ENCODE measurements at regions not wholly inside any gene's neighbourhood (a gene's known extent, or its start where the extent isn't known, plus 50 kb on each side); places are given as distances from the start of the nearest gene placed in this dataset.

- no peak for TF ChIP-seq EZH2 (IDR thresholded peaks at IDR 0.05; ENCODE audit: low read length)
- TF ChIP-seq, protein P1, sequence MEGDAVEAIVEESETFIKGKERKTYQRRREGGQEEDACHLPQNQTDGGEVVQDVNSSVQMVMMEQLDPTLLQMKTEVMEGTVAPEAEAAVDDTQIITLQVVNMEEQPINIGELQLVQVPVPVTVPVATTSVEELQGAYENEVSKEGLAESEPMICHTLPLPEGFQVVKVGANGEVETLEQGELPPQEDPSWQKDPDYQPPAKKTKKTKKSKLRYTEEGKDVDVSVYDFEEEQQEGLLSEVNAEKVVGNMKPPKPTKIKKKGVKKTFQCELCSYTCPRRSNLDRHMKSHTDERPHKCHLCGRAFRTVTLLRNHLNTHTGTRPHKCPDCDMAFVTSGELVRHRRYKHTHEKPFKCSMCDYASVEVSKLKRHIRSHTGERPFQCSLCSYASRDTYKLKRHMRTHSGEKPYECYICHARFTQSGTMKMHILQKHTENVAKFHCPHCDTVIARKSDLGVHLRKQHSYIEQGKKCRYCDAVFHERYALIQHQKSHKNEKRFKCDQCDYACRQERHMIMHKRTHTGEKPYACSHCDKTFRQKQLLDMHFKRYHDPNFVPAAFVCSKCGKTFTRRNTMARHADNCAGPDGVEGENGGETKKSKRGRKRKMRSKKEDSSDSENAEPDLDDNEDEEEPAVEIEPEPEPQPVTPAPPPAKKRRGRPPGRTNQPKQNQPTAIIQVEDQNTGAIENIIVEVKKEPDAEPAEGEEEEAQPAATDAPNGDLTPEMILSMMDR (optimal IDR thresholded peaks at IDR 0.05 in 1 of 3, IDR thresholded peaks at IDR 0.05 in 1 of 3, conservative IDR thresholded peaks at IDR 0.05 in 1 of 3; ENCODE audit: extremely low read depth in 1 of 3, insufficient read depth in 2 of 3, low read length in 3 of 3): no peak
Measured at GRCh38 chr11:25953006-25953405, 378.9 kb upstream of the ANO3 start.

Data from keratinocyte (primary cell).